ENCODE measurements at regions not wholly inside any gene's neighbourhood (a gene's known extent, or its start where the extent isn't known, plus 50 kb on each side); places are given as distances from the start of the nearest gene placed in this dataset.

DNA sequence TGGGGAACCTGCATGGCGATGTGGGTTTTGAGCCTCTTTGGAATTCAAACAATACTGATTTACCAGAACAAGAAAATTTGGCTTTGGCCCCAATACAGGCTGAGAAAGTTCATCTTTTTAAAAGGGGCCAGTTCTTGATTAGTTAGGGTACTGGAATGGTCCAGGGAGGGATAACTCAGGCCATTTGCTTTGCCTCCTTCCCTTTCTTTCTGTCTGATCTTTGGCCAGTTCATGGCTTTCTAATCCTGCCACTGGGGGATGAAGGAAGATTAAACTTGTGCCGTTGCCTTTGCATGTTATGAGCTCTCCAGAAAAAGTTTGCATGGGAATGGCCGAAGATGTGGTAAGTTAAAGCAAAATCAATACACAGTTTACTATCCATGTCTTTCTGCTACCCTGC is 78.4 kb downstream of the ADAMTS15 start:
- no peak overlapping the region for H3K4me3 Mint-ChIP-seq
- no peak overlapping the region for H3K18ac ChIP-seq (ENCODE audit: insufficient read length, low read depth, low read length)
- H2AK5ac ChIP-seq (ENCODE audit: insufficient read length, low read length), result no peak overlapping the region
- no peak overlapping the region for H4K5ac ChIP-seq (ENCODE audit: insufficient read length, low read depth, low read length)
- no peak overlapping the region for H3T11ph ChIP-seq (ENCODE audit: low read length)
- H3K56ac ChIP-seq (ENCODE audit: insufficient read length, low read depth, low read length), result no peak overlapping the region
- H3K27ac Mint-ChIP-seq, result no peak overlapping the region
- H3K9me3 ChIP-seq (ENCODE audit: control insufficient read depth, low read depth, low read length), result no peaks in the 10 kb centered on the region
- no peaks in the 10 kb centered on the region for H3K9me3 Mint-ChIP-seq
- no peak for DNase-seq
- no peak overlapping the region for H2BK12ac ChIP-seq (ENCODE audit: insufficient read length, low read depth, low read length)
- no peak overlapping the region for H3K4ac ChIP-seq (ENCODE audit: low read depth, low read length)
- no peak overlapping the region for H2AFZ ChIP-seq (ENCODE audit: low read length)
- H3K27me3 ChIP-seq (ENCODE audit: insufficient read depth, low read length), result no peaks in the 10 kb centered on the region
- no peak overlapping the region for H2BK120ac ChIP-seq (ENCODE audit: low read depth, low read length, poor library complexity, severe bottlenecking)
- no peaks in the 10 kb centered on the region for H4K20me1 ChIP-seq (ENCODE audit: control insufficient read depth, insufficient read depth, insufficient read length)
- H3K79me2 ChIP-seq (ENCODE audit: insufficient read depth, low read length), result no peaks in the 10 kb centered on the region
- H3K79me1 ChIP-seq (ENCODE audit: insufficient read depth, low read depth, low read length, poor library complexity, severe bottlenecking), result no peaks in the 10 kb centered on the region
- H3K4me1 Mint-ChIP-seq, result peaks cover 22 to 28% of the 10 kb centered on the region in 2 experiments
- no peak overlapping the region for H3K4me2 ChIP-seq (ENCODE audit: insufficient read depth, insufficient read length, low read length)
- no peak overlapping the region for H3K9ac ChIP-seq (ENCODE audit: extremely low read depth, insufficient read length, low read length)
- TF ChIP-seq, protein P1, sequence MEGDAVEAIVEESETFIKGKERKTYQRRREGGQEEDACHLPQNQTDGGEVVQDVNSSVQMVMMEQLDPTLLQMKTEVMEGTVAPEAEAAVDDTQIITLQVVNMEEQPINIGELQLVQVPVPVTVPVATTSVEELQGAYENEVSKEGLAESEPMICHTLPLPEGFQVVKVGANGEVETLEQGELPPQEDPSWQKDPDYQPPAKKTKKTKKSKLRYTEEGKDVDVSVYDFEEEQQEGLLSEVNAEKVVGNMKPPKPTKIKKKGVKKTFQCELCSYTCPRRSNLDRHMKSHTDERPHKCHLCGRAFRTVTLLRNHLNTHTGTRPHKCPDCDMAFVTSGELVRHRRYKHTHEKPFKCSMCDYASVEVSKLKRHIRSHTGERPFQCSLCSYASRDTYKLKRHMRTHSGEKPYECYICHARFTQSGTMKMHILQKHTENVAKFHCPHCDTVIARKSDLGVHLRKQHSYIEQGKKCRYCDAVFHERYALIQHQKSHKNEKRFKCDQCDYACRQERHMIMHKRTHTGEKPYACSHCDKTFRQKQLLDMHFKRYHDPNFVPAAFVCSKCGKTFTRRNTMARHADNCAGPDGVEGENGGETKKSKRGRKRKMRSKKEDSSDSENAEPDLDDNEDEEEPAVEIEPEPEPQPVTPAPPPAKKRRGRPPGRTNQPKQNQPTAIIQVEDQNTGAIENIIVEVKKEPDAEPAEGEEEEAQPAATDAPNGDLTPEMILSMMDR (conservative IDR thresholded peaks at IDR 0.05), result no peak
- H4K8ac ChIP-seq (replicated peaks; ENCODE audit: insufficient read length, low read depth, low read length), result no peak overlapping the region
- H3K27me3 Mint-ChIP-seq (ENCODE audit: low read depth), result peaks cover 25% of the 10 kb centered on the region
- H3K4me1 ChIP-seq (ENCODE audit: insufficient read depth, low read length), result peaks cover 12% of the 10 kb centered on the region; the same call in 1 of the 2 replicates
- no peaks in the 10 kb centered on the region for H3K23me2 ChIP-seq (ENCODE audit: insufficient read length, low read depth, low read length, poor library complexity, severe bottlenecking)
- H3K23ac ChIP-seq (ENCODE audit: insufficient read length, low read depth, low read length), result no peak overlapping the region
- H4K91ac ChIP-seq (ENCODE audit: insufficient read length, low read depth, low read length), result no peak overlapping the region
- H2BK5ac ChIP-seq (ENCODE audit: insufficient read length, low read length), result no peak overlapping the region
- H3K27ac ChIP-seq (ENCODE audit: insufficient read length, low read depth, low read length), result no peak overlapping the region
- WGBS (ENCODE audit: extremely low coverage, insufficient read length, low lambda C conversion rate), result no CpG with 5 or more reads among the region's 3 CpGs
- no peak overlapping the region for H3K14ac ChIP-seq (ENCODE audit: insufficient read depth, low read length)
- no peaks in the 10 kb centered on the region; a peak in 1 of 7 replicates for H3K36me3 Mint-ChIP-seq (ENCODE audit: insufficient read depth in 1 of 3, low read depth in 3 of 3)
- no peak overlapping the region for H2BK20ac ChIP-seq (ENCODE audit: low read depth, low read length, poor library complexity, severe bottlenecking)
- no peak overlapping the region for H2BK15ac ChIP-seq (ENCODE audit: low read depth, low read length)

All from H9 (cell line).